HG03460 (cell line): ENCODE measurements at regions not wholly inside any gene's neighbourhood (a gene's known extent, or its start where the extent isn't known, plus 50 kb on each side); places are given as distances from the start of the nearest gene placed in this dataset.

Experiments
- ATAC-seq: cut with Tn5 transposase; IDR thresholded peaks from one replicate; pipeline ENCODE4 v1.9.1; 2021; ENCODE audit not compliant: unreplicated experiment

DNA sequence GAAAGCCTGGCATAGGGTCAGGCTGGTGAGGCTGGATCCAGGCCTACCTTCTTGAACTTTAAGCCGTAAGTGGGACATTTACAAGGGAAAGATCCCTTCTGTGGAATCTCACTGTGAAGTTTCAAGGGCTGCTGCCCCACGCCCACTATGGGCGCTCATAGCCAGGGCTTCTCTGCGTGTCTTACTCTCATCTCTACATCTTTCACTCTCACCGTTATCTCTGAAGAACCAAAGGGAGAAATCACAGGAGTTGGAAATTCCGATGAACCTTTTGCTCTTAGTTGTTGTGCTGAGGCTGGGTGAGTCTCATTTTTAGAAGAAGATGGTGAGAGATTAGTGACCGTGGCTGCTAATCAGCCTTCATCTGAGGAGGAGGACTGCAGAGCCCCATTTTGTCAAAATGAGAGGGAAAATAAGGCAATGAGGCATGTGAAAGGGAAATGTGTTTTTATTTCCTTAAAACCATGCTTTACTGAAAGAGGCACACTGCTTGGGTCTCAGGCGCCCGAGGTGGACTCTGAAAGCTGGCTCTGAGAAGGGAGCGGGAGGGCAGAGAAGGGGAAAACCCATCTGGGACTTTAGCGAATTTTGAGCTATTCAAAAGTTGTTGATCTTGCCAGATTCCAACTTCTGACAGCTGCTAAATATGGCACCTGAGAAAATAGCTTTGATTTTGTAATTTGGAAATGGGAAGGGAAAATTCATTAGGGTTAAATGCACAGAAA lies 301.5 kb downstream of the CLIC5 start:
- no peak for ATAC-seq
